Iris pigment epithelial cell (primary cell): ENCODE measurements at regions not wholly inside any gene's neighbourhood (a gene's known extent, or its start where the extent isn't known, plus 50 kb on each side); places are given as distances from the start of the nearest gene placed in this dataset.

Experiments
- DNase-seq: peaks from one replicate; pipeline ENCODE4 v3.0.0-alpha.2; 2011; ENCODE audit warnings: low read depth

GRCh38 chr21:27643326-27643725, 676.4 kb upstream of the ADAMTS5 start:
- DNase-seq = no peak

DNA sequence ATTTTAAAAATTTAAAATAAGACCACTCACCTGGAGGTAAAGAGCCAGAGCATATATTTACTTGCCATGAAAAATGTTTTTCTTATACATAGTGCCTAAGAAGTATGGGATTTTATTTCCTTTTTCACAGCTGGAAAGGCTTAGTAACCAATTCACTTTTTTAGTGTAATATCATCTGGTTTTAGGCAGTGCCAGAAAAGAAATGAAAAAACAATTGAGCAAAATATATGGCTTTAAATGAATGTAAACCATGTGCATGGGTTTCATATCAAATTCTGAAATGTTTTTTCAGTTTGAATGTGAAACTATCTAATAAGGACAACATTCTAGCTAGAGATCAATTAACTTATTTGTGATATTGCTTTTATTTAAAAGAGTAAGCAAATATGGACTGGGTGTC, 672.4 kb upstream of the ADAMTS5 start:
- DNase-seq = no peak

- peak; percentile 19 for DNase-seq
Observed at GRCh38 chr21:27636656-27637055, 669.8 kb upstream of the ADAMTS5 start.

GRCh38 chr21:27633631-27634030, 666.7 kb upstream of the ADAMTS5 start:
- no peak for DNase-seq

DNA sequence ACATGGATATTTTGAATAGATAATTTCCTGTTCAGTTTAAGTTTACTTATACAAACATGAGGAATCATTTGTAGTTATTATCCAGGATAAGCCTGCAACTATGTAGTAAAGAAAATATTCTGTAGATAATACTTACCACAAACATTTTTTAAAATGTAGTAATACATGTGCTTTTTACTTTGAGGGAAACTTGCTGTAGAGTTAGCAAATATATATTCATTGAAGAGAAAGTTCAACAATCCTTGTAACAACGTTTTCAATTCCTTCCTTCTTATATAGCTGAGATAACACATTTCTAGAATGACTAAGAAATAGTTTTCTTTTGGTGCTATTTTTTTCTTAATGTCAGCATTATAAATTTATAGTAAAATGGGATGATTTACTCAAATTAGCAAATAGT, 664.6 kb upstream of the ADAMTS5 start:
- DNase-seq = peak; percentile 42

- no peak for DNase-seq
Observed at GRCh38 chr21:27622631-27623030, 655.7 kb upstream of the ADAMTS5 start.

DNA sequence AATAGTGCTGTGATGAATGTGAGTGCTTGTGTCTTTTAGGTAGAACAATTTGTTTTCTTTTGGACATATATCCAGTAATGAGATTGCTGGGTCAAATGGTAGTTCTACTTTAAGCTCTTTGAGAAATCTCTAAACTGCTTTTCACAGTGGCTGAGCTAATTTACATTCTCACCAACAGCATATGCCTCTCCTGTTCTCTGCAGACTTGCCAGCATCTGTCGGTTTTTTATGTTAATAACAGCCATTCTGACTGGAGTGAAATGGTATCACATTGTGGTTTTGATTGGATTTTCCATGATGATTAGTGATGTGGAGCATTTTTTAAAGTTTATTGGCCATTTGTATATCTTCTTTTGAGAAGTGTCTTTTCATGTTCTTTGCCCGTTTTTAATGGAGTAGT, 647.3 kb upstream of the ADAMTS5 start:
- no peak for DNase-seq

DNA sequence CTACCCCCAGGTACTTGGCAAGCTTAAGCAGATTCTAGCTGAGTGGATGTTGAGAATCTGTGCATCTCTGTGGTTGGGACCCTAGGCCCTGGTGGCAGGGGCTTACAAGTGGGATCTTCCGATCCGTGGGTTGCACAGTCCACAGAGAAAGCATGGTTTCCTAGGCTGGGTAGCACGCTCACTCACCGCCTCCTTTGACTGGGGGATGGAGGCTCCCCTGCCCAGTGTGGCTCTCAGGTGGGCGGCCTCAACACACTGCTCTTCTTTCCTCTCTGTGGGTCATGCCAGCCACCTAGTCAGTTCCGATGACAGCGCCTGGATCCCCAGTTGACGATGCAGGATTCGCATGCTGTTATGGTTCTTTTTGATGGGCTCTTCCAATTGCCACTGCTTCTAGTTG, 639.5 kb upstream of the ADAMTS5 start:
- no peak for DNase-seq

GRCh38 chr21:27596196-27596595, 629.3 kb upstream of the ADAMTS5 start:
- no peak for DNase-seq

DNA sequence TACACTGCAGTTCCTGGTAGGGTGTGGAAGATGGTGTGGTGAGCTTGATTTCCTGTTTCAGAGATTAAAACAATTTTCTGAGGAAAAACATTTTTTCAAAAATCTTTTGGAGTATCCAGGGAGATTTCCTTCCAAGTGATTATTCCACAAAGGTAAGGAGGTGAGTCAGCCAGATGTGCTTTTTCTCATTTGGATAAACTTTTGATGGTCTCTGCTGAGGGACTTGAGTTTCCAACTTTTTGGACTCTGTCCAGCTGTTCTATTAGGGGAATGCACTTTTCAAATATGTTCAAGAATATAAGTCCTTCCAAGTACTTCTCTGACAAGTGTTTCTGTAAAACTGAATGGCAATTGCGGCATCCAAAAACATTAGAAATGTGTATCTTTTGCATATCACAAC, 628.8 kb upstream of the ADAMTS5 start:
- DNase-seq = no peak

- peak; percentile 58 for DNase-seq
Observed at GRCh38 chr21:27590271-27590670, 623.4 kb upstream of the ADAMTS5 start.

- DNase-seq = no peak
Observed at GRCh38 chr21:27589781-27590180, 622.9 kb upstream of the ADAMTS5 start.

GRCh38 chr21:27586986-27587385, 620.1 kb upstream of the ADAMTS5 start:
- DNase-seq = no peak

DNA sequence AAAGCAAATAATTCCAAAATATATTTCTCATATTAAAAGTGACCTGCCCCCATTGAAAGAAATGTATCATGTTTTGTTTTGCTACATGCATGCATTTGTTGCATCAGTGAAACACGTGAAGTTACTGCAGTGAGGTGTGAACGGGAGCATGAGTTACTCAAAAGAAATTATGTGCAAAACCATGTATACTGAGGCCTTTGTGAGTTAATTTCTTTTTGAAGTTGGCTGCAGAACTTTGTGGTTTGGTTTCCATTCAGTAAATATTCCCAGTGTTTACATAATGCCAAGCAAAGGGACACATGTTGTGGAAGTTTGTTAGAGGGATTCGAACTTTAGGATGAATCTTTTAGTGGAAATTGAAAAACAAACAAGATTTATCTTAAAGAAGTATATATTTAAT, 619.4 kb upstream of the ADAMTS5 start:
- DNase-seq = no peak

GRCh38 chr21:27584256-27584655, 617.4 kb upstream of the ADAMTS5 start:
- no peak for DNase-seq

- DNase-seq = peak; percentile 18
Observed at GRCh38 chr21:27582948-27583430, 616.1 kb upstream of the ADAMTS5 start.

DNA sequence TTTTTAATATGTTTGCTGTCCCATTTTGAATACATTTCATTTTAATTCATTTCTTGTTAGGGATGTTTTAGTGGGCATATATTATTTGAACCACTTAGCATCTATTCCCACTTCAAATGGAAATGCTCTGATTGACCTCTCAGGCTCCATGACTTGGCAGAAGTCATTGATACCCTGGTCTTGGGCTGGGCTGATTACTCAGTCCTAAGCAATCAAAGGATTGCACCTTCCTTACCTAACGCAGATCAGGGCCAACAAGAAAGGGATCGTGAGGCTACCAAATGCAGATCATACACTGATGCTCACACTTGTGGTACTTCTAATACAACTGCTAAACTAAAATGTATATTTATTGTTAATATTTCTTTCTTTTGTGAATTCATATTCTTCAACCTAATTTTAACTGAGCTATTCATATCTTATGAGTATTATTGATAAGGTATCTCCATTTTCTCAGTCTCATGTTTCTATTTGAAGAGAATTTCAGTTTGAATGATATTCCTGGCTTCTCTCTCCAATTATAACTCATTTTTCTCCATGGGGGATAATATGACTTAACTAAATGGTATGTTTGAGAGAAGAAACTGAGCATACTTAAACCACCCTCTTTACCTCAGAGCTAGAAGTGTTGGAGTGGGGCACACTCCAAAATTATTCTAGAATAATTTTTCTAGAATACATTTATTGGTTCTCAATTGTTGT, 615.5 kb upstream of the ADAMTS5 start:
- DNase-seq = peak; percentile 25

DNA sequence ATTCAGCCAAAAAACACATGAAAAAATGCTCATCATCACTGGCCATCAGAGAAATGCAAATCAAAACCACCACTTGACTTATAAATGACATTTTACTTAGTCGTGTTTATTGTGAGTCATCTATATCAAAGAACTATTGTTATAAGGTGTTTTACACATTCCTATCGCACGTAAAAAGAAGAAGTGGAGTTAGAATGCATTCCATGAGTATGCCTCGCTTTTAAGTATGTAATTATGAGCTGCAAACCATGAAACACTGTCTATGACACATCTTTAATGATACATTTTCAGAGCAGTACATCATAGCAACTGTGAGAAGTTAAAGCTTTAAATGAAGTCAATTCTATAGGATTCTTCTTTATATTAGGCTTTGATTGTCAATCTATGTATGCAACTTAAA, 614.3 kb upstream of the ADAMTS5 start:
- DNase-seq = peak; percentile 55

DNA sequence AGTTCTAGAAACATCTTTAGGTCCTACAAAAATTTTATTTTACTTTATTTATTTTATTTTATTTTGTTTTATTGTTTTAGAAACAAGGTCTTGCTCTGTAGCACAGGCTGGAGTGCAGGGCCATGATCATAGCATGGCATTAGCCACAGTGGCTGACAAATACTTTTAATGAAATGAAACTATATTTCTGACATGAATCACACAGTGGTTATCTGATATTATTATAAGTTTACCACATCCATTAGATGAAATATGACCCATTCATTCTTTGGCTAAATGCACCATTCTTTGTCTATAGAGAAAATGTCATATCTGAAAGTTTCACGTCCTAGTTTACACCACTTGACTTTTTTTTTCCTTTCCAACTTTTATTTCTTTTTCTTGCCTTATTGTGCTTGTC, 613.4 kb upstream of the ADAMTS5 start:
- peak; percentile 65 for DNase-seq

DNA sequence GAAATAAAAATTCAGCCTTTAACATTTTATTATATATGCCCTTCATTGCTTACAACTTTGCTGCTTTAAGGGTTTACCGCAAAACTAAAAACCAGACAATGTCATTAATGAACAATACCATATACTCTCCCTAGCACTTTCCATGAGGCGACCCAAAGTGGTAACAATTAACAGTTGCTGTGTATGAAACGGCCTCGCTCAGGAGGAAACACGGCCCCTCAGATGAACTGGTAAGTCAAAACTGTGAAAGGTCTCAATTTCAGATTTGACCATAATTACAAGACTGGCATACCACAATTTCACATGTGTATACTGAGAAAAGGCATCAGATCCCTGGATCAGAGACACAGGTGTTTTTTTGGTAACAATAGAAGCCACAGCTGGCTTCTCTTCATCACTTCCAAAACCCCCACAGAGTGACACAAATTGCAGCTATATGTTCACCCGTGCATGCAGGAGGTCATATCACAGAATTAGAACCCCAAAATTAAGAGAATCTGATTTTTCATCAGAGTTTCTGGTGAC, 611.9 kb upstream of the ADAMTS5 start:
- DNase-seq = no peak

- peak; percentile 86 for DNase-seq
Observed at GRCh38 chr21:27572696-27573095, 605.8 kb upstream of the ADAMTS5 start.

DNA sequence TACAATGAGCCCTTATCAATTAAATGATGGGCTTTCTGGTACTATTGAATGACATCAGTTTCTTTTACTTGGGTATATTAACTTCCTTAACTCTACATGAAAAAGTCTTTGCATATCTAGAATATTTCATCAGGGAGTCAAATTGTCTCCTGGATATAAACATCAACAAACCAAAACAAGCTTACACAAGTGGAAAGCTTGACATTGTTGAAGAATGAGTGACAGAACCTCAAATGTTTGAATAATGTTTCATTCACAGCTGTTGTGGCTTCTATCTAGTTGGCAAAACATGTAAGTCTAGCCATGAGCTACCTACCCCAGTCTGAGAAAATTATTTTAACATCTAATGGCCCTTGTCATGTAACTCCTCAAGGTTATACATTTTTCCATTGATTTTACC, 604.8 kb upstream of the ADAMTS5 start:
- DNase-seq = peak; percentile 96

DNA sequence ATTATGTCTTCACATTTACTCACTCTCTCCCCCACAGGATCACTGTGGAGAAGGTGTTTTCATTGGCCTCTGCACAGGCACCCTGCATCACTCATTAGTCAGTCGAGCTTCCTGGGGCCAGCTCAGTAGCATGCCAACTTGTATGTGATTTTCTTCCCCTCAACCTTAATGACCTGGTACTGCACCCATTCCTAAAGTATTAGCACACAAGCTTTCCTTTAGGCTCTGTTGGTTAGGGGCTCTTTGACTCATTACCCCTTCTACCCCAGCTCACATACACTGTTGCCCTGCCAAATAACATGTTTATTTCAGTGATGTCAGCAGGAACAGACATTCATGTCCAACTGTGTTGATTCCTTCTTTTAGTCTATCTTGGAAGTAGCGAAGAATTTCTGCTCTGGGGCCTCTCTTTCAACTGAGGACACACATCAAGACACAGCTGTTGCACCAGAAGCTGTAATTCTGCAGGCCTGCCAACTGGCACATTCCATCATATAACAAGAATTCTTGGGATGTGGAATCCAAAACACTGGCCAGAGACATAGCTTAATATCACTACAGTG, 603.5 kb upstream of the ADAMTS5 start:
- DNase-seq = peak; percentile 93

- no peak for DNase-seq
Observed at GRCh38 chr21:27569831-27570230, 602.9 kb upstream of the ADAMTS5 start.
